Lower leg skin (tissue), 3 donors: ENCODE measurements at regions not wholly inside any gene's neighbourhood (a gene's known extent, or its start where the extent isn't known, plus 50 kb on each side); places are given as distances from the start of the nearest gene placed in this dataset.

ENCODE experiments used
- CTCF ChIP-seq, 3 donors: fragments of 450-650 bp; IDR thresholded peaks; one replicate each; pipeline ENCODE4 v1.5.1; 2016; ENCODE audit warnings: antibody characterized with exemption in 3 of 3, mild to moderate bottlenecking in 3 of 3, moderate library complexity in 2 of 3
- POLR2A ChIP-seq, 2 donors: fragments of 450-650 bp; IDR thresholded peaks; one replicate each; pipeline ENCODE4 v1.6.1; 2016 to 2017; ENCODE audit warnings: antibody characterized with exemption in 2 of 2, mild to moderate bottlenecking in 1 of 2, moderate library complexity in 1 of 2

GRCh38 chr6:149162924-149163323, 154.6 kb upstream of the TAB2 start:
- TF ChIP-seq CTCF (IDR thresholded peaks at IDR 0.05), result no peak
- TF ChIP-seq POLR2A (IDR thresholded peaks at IDR 0.05), result no peak
